ENCODE measurements at regions not wholly inside any gene's neighbourhood (a gene's known extent, or its start where the extent isn't known, plus 50 kb on each side); places are given as distances from the start of the nearest gene placed in this dataset.

- TF ChIP-seq BHLHE40 (IDR thresholded peaks at IDR 0.05; ENCODE audit: borderline replicate concordance) (no peak), ZNF384 (IDR thresholded peaks at IDR 0.05) (no peak), LEF1 (IDR thresholded peaks at IDR 0.05; ENCODE audit: borderline replicate concordance) (no peak), NFRKB (IDR thresholded peaks at IDR 0.05) (no peak), ELF4 (IDR thresholded peaks at IDR 0.05) (no peak), SP1 (IDR thresholded peaks at IDR 0.05) (no peak), FOXM1 (IDR thresholded peaks at IDR 0.05; ENCODE audit: borderline replicate concordance) (no peak)
Measured at GRCh38 chr12:116659771-116660481, 77.9 kb downstream of the SPRING1 start.

All from HEK293T (cell line).